WERI-Rb-1 (cell line): ENCODE measurements at regions not wholly inside any gene's neighbourhood (a gene's known extent, or its start where the extent isn't known, plus 50 kb on each side); places are given as distances from the start of the nearest gene placed in this dataset.

Experiments
- DNase-seq: peaks from one replicate; pipeline ENCODE4 v3.0.0-alpha.2; 2020
- H3K27ac ChIP-seq: fragments of 250-450 bp; sonication (Bioruptor Pico); 2 replicates; pipeline ENCODE4 v1.5.1; 2020; ENCODE audit warnings: mild to moderate bottlenecking, moderate library complexity
- H3K27me3 ChIP-seq: fragments of 250-450 bp; sonication (Bioruptor Pico); 2 replicates; pipeline ENCODE4 v1.5.1; 2021; ENCODE audit warnings: mild to moderate bottlenecking, low read depth, moderate library complexity; ENCODE audit not compliant: insufficient read depth, severe bottlenecking
- H3K36me3 ChIP-seq: fragments of 250-450 bp; sonication (Bioruptor Pico); 2 replicates; pipeline ENCODE4 v1.5.1; 2020; ENCODE audit warnings: mild to moderate bottlenecking, moderate library complexity
- H3K4me3 ChIP-seq: 2 replicates; pipeline ENCODE4 v1.5.1; 2011; ENCODE audit warnings: low read depth, mild to moderate bottlenecking, control low read depth, low read length
- H3K9me3 ChIP-seq: fragments of 250-450 bp; sonication (Bioruptor Pico); 2 replicates; pipeline ENCODE4 v1.5.1; 2021; ENCODE audit warnings: mild to moderate bottlenecking, moderate library complexity; ENCODE audit not compliant: severe bottlenecking
- CTCF ChIP-seq: IDR thresholded peaks from 2 replicates; pipeline ENCODE4 v1.5.1; 2011; ENCODE audit warnings: low read depth, mild to moderate bottlenecking, control low read depth, inconsistent platforms, low read length

- H3K4me3 ChIP-seq, result no peak overlapping the region
- H3K9me3 ChIP-seq, result peaks cover 2% of the 10 kb centered on the region
- no peak for DNase-seq
- no peak overlapping the region for H3K27ac ChIP-seq
- no peak for TF ChIP-seq CTCF
- H3K36me3 ChIP-seq, result no peaks in the 10 kb centered on the region
- no peaks in the 10 kb centered on the region for H3K27me3 ChIP-seq
Observed at GRCh38 chr6:3594201-3594600, 137.4 kb upstream of the SLC22A23 start.

GRCh38 chr6:3593161-3593560 is 136.3 kb upstream of the SLC22A23 start:
- Histone ChIP-seq H3K4me3 (no peak overlapping the region), H3K36me3 (no peaks in the 10 kb centered on the region), H3K9me3 (peaks cover 8% of the 10 kb centered on the region), H3K27ac (no peak overlapping the region), H3K27me3 (no peaks in the 10 kb centered on the region)
- DNase-seq, result no peak
- no peak for TF ChIP-seq CTCF

- TF ChIP-seq CTCF, result no peak
- H3K27me3 ChIP-seq, result no peaks in the 10 kb centered on the region
- DNase-seq, result no peak
- H3K4me3 ChIP-seq, result no peak overlapping the region
- H3K27ac ChIP-seq, result no peak overlapping the region
- H3K9me3 ChIP-seq, result peaks cover 14% of the 10 kb centered on the region
- no peaks in the 10 kb centered on the region for H3K36me3 ChIP-seq
Observed at GRCh38 chr6:3592371-3592941, 135.6 kb upstream of the SLC22A23 start.

GRCh38 chr6:3591970-3592369 is 135.1 kb upstream of the SLC22A23 start:
- no peak for DNase-seq

GRCh38 chr6:3587660-3588059 is 130.8 kb upstream of the SLC22A23 start:
- Histone ChIP-seq H3K27ac (no peak overlapping the region), H3K9me3 (peaks cover 19% of the 10 kb centered on the region), H3K27me3 (no peaks in the 10 kb centered on the region), H3K36me3 (no peaks in the 10 kb centered on the region), H3K4me3 (no peak overlapping the region)
- no peak for DNase-seq
- TF ChIP-seq CTCF, result no peak

More at GRCh38 chr6:3591970-3592369, 135.1 kb upstream of the SLC22A23 start:
- H3K4me3 ChIP-seq, result no peak overlapping the region
- no peaks in the 10 kb centered on the region for H3K36me3 ChIP-seq
- TF ChIP-seq CTCF, result no peak
- peaks cover 19% of the 10 kb centered on the region for H3K9me3 ChIP-seq
- no peaks in the 10 kb centered on the region for H3K27me3 ChIP-seq
- H3K27ac ChIP-seq, result no peak overlapping the region

GRCh38 chr6:3585320-3585935 is 128.6 kb upstream of the SLC22A23 start:
- no peak for DNase-seq
- Histone ChIP-seq H3K9me3 (peaks cover 20% of the 10 kb centered on the region), H3K4me3 (no peak overlapping the region), H3K27ac (no peak overlapping the region), H3K36me3 (no peaks in the 10 kb centered on the region), H3K27me3 (no peaks in the 10 kb centered on the region)
- TF ChIP-seq CTCF, result no peak
